ENCODE measurements at regions not wholly inside any gene's neighbourhood (a gene's known extent, or its start where the extent isn't known, plus 50 kb on each side); places are given as distances from the start of the nearest gene placed in this dataset.
"Not testable (repeated sequence)": the region's sequence is repeated elsewhere in the genome, so short reads cannot be mapped to it uniquely, and the experiment has no call there.

DNA sequence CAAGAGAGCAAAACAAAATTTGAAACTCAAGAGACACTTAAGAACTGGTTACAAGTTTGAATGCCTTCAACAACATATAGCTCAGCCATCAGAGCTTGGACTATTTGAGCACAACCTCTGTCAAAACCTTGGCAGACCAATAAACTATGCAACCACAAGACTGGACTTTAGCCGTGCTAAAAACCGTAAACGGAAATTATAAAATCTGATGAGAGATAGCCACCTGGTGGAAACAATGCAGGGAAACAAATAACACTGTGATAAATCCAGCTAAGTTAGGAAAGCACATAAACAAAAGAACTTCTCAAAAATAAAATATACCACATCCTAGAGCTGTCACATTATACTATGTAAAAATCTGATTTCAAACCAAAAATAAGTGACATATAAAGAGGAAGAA is 1074.2 kb upstream of the NOVA1 start:
- intact Hi-C loops (cut with DNase I, micrococcal nuclease), result no loop called here
- ATAC-seq (peak; percentile 87), DNase-seq (no peak)
- H3K4me1 ChIP-seq (ENCODE audit: low read depth), result no peaks in the 10 kb centered on the region
- no peak overlapping the region for H3K4me3 ChIP-seq
- TF ChIP-seq, protein P1, sequence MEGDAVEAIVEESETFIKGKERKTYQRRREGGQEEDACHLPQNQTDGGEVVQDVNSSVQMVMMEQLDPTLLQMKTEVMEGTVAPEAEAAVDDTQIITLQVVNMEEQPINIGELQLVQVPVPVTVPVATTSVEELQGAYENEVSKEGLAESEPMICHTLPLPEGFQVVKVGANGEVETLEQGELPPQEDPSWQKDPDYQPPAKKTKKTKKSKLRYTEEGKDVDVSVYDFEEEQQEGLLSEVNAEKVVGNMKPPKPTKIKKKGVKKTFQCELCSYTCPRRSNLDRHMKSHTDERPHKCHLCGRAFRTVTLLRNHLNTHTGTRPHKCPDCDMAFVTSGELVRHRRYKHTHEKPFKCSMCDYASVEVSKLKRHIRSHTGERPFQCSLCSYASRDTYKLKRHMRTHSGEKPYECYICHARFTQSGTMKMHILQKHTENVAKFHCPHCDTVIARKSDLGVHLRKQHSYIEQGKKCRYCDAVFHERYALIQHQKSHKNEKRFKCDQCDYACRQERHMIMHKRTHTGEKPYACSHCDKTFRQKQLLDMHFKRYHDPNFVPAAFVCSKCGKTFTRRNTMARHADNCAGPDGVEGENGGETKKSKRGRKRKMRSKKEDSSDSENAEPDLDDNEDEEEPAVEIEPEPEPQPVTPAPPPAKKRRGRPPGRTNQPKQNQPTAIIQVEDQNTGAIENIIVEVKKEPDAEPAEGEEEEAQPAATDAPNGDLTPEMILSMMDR (IDR thresholded peaks at IDR 0.05), result no peak
- H3K36me3 ChIP-seq (ENCODE audit: low read depth), result no peaks in the 10 kb centered on the region
- H3K9me3 ChIP-seq, result no peaks in the 10 kb centered on the region

DNA sequence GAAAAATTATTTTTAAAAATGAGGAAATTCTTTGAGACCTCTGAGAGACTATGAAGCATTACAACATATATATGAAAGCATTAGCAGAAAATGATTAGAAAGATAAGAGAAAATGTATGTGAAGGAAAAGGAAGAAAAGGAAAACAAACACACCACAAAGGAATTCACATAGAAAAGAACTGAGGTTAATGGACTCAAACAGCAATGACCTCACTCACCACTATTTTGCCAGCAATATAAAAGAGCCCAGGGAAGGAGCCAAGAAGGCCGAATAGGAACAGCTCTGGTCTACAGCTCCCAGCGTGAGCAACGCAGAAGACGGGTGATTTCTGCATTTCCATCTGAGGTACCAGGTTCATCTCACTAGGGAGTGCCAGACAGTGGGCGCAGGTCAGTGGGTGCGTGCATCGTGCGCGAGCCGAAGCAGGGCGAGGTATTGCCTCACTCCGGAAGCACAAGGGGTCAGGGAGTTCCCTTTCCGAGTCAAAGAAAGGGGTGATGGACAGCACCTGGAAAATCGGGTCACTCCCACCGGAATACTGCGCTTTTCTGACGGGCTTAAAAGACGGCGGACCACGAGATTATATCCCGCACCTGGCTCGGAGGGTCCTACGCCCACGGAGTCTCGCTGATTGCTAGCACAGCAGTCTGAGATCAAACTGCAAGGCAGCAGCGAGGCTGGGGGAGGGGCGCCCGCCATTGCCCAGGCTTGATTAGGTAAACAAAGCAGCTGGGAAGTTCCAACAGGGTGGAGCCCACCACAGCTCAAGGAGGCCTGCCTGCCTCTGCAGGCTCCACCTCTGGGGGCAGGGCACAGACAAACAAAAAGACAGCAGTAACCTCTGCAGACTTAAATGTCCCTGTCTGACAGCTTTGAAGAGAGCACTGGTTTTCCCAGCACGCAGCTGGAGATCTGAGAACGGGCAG is 1075.2 kb upstream of the NOVA1 start:
- H3K4me1 ChIP-seq (ENCODE audit: low read depth); intact Hi-C loops (cut with DNase I, micrococcal nuclease); ATAC-seq; H3K4me3 ChIP-seq; H3K36me3 ChIP-seq (ENCODE audit: low read depth); H3K9me3 ChIP-seq: not testable (repeated sequence)
- DNase-seq, result peak in 1 of 3 donors; percentile 31

DNA sequence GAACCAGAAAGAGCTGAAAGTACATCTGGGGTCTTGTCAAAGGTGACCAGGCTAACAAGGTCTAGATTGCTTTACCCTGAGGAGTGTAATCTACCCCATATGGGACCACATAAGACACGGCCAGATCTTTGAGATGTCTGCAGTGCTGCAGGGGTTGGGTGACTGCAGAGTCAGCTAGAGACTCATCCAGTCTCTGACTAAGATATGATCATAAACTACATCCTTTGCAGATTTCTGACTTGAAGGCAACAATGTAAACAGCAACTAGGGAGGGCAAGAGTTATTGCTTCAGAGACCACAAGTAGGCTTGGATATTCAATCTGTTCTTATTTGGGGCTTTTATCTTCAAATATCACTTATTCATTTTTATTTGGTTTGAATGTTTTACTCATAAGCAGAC is 1080.5 kb upstream of the FOXG1 start:
- TF ChIP-seq, protein P1 (IDR thresholded peaks at IDR 0.05), result no peak
- H3K9me3 ChIP-seq, result no peaks in the 10 kb centered on the region
- H3K36me3 ChIP-seq (ENCODE audit: low read depth), result no peaks in the 10 kb centered on the region
- ATAC-seq, result no peak
- H3K4me1 ChIP-seq (ENCODE audit: low read depth), result no peaks in the 10 kb centered on the region
- no peak for DNase-seq
- intact Hi-C loops (cut with DNase I, micrococcal nuclease), result no loop called here
- H3K4me3 ChIP-seq, result no peak overlapping the region

DNA sequence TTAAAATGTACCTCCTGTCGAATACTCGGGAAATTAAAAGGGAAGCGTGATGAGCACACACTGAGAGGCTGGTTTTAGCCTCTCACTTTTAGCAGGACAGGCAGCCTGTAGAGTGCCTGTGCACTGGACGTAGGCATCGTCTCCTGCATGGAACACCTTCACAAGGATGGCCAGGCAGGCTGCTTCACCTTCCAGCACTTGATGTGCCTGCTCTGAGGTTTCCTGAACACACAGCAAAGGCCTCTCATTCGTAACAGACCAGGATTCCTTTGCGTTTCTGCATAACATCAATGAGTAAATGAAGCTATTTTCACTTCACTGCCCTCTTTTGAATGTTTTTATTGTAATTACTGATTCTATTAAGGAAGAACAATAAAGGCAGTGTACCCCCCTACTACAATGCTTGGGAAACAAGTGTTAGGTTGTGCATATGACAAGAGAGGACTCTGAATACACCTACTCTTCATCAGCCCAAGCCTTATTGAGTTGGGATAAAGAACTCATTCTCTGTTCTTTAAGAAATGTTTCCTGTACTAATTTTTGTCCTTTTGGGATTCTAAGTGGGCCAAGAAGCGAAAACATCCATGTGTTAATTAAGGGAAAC is 1077.6 kb upstream of the FOXG1 start:
- no peak overlapping the region for H3K4me3 ChIP-seq
- ATAC-seq (no peak), DNase-seq (no peak)
- no peaks in the 10 kb centered on the region for H3K4me1 ChIP-seq (ENCODE audit: low read depth)
- H3K36me3 ChIP-seq (ENCODE audit: low read depth), result no peaks in the 10 kb centered on the region
- TF ChIP-seq, protein P1 (IDR thresholded peaks at IDR 0.05), result no peak
- H3K9me3 ChIP-seq, result no peaks in the 10 kb centered on the region
- intact Hi-C loops (cut with DNase I, micrococcal nuclease), result no loop called here

DNA sequence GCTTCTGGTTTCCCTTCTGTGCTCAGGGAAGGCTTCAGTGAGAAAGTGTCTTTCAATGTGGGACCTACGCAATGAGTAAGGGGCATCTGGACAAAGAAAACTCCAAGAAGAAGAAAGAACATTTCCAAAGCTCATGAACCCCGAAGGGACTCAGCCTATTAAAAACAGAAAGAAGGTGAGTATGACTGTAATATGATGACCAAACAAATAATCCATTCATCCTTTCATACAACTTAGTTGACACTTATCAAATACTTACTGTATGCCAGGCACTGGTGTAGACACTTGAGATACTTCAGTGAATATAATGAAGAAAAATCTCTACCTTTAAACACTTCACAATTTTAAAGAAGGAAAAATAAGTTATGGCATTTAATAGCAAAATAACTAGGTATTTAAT is 1054.2 kb upstream of the FOXG1 start:
- TF ChIP-seq, protein P1 (IDR thresholded peaks at IDR 0.05), result no peak
- H3K4me1 ChIP-seq (ENCODE audit: low read depth), result no peaks in the 10 kb centered on the region
- peaks cover 14% of the 10 kb centered on the region for H3K9me3 ChIP-seq
- intact Hi-C loops (cut with DNase I, micrococcal nuclease), result no loop called here
- DNase-seq (no peak), ATAC-seq (no peak)
- no peaks in the 10 kb centered on the region for H3K36me3 ChIP-seq (ENCODE audit: low read depth)
- H3K4me3 ChIP-seq, result no peak overlapping the region

DNA sequence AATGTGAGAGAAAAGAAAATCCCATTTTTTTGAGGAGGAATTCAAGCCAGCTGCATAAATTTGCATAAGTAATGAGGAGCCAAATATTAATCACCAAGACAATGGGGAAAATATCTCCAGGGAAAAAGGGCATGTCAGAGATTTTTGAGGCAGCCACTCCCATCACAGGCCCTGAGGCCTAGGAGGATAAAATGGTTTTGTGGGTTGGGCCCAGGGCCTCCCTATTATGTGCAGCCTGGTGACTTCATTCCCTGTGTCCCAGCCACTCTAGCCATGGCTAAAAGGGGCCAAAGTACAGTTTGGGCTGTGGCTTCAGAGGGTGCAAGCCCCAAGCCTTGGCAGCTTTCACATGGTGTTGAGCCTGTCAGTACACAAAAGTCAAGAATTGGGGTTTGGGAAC is 1051.0 kb upstream of the FOXG1 start:
- Histone ChIP-seq H3K4me1 (ENCODE audit: low read depth) (no peaks in the 10 kb centered on the region), H3K36me3 (ENCODE audit: low read depth) (no peaks in the 10 kb centered on the region), H3K9me3 (peaks cover 11% of the 10 kb centered on the region), H3K4me3 (no peak overlapping the region)
- TF ChIP-seq, protein P1 (IDR thresholded peaks at IDR 0.05), result no peak
- intact Hi-C loops (cut with DNase I, micrococcal nuclease), result no loop called here
- no peak for DNase-seq
- ATAC-seq, result no peak
